Spleen (tissue), 7 donors: ENCODE measurements at regions not wholly inside any gene's neighbourhood (a gene's known extent, or its start where the extent isn't known, plus 50 kb on each side); places are given as distances from the start of the nearest gene placed in this dataset.

Experiments
- CTCF ChIP-seq, 11 experiments: fragments of 200-600 bp in 7 of 11; fragments of 450-650 bp in 4 of 11; sonication (generic) in 4 of 11; IDR thresholded peaks in 8 of 11; conservative IDR thresholded peaks in 3 of 11; 1 replicate in 7 of 11; 2 replicates in 4 of 11; pipeline versions ENCODE4 v1.4.0 to v1.8.0; 2016 to 2021; ENCODE audit warnings: antibody characterized with exemption in 11 of 11, inconsistent platforms in 4 of 11, mild to moderate bottlenecking in 1 of 11
- POLR2A ChIP-seq, 3 donors: fragments of 450-650 bp; IDR thresholded peaks; one replicate each; pipeline ENCODE4 v1.5.1; 2017; ENCODE audit warnings: antibody characterized with exemption in 3 of 3, mild to moderate bottlenecking in 1 of 3
- POLR2AphosphoS5 ChIP-seq, 3 donors: sonication (generic); formaldehyde crosslinking; IDR thresholded peaks; one replicate each; pipeline ENCODE4 v1.5.1; 2017; ENCODE audit warnings: antibody characterized with exemption in 3 of 3
- donor health status: DM: no; HTN: no; CAD: no; lungs with moderate emphysema.
- donor health status: DM: no; HTN: no; CAD: no.
- donor health status: DM: no; HTN: no; CAD: no.

GRCh38 chr15:46732060-46732459 lies 985.2 kb upstream of the SEMA6D start:
- TF ChIP-seq CTCF (IDR thresholded peaks at IDR 0.05 in 8 of 11, conservative IDR thresholded peaks at IDR 0.05 in 3 of 11) (no peak), POLR2A (IDR thresholded peaks at IDR 0.05) (no peak), POLR2AphosphoS5 (IDR thresholded peaks at IDR 0.05) (no peak)
